HEK293T (cell line): ENCODE measurements at regions not wholly inside any gene's neighbourhood (a gene's known extent, or its start where the extent isn't known, plus 50 kb on each side); places are given as distances from the start of the nearest gene placed in this dataset.

ENCODE experiments used
- CTBP1 ChIP-seq: fragments of 450-650 bp; IDR thresholded peaks from 2 replicates; pipeline ENCODE4 v1.6.1; 2016; ENCODE audit warnings: borderline replicate concordance
- FOXA1 ChIP-seq: fragments of 450-650 bp; IDR thresholded peaks from 2 replicates; pipeline ENCODE4 v1.6.1; 2016; ENCODE audit warnings: mild to moderate bottlenecking
- HDGF ChIP-seq: fragments of 450-650 bp; IDR thresholded peaks from 2 replicates; pipeline ENCODE4 v1.6.1; 2017; ENCODE audit warnings: antibody characterized with exemption, borderline replicate concordance
- NFRKB ChIP-seq: fragments of 450-650 bp; IDR thresholded peaks from 2 replicates; pipeline ENCODE4 v1.6.1; 2016; ENCODE audit warnings: mild to moderate bottlenecking, moderate library complexity
- SP1 ChIP-seq: fragments of 450-650 bp; IDR thresholded peaks from 2 replicates; pipeline ENCODE4 v1.6.1; 2017
- SUZ12 ChIP-seq: fragments of 450-650 bp; IDR thresholded peaks from 2 replicates; pipeline ENCODE4 v1.6.1; 2016; ENCODE audit warnings: mild to moderate bottlenecking
- TARDBP ChIP-seq: fragments of 450-650 bp; IDR thresholded peaks from 2 replicates; pipeline ENCODE4 v1.6.1; 2016
- ZNF384 ChIP-seq: fragments of 450-650 bp; IDR thresholded peaks from 2 replicates; pipeline ENCODE4 v1.6.1; 2016

GRCh38 chr2:67729474-67729873 lies 332.3 kb downstream of the ETAA1 start:
- TF ChIP-seq SUZ12 = no peak
- TF ChIP-seq CTBP1 = no peak
- TF ChIP-seq ZNF384 = no peak
- TF ChIP-seq HDGF = no peak
- no peak for TF ChIP-seq SP1
- no peak for TF ChIP-seq NFRKB
- TF ChIP-seq TARDBP = no peak
- TF ChIP-seq FOXA1 = no peak
